ENCODE measurements at regions not wholly inside any gene's neighbourhood (a gene's known extent, or its start where the extent isn't known, plus 50 kb on each side); places are given as distances from the start of the nearest gene placed in this dataset.

DNA sequence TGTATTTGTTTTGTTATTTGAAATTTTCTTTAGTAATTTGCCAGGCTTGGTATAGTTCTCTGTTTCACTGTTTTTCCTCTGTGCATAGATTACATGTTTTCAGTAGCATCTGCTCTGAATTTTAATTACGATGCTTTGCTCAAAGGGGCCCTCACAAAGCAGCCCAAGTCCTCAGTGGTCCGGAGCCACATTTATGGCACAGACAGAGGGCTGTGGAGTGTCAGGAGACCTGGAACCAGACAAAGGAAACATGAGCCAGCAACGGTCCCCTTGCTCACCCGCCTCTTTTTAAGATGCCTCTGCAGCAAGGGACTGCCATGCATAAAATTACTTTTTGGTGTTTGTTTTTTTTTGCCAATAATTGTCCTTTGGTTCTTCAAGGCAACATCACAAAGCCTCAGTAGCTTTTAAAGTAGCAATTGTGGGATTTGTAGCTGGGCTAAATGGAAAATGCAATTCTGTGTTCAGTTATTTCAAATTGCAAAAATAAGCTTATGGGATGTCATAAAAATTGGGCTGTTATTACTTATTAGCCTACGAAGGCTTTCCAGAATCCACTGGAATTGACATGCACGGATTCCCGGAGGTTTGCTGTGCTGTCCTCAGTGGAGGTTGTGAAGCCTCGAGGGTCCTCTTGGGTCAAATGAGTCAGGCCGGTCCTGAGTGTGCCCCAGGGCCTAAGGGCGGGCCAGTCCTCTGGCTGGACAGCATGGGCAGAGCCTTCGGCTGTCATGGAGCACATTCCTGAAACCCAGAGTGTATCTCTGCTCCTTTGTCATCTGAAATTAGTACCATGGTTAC is 422.8 kb downstream of the GLRX3 start:
- no peak for DNase-seq (ENCODE audit: low read depth in 2 of 2)

DNA sequence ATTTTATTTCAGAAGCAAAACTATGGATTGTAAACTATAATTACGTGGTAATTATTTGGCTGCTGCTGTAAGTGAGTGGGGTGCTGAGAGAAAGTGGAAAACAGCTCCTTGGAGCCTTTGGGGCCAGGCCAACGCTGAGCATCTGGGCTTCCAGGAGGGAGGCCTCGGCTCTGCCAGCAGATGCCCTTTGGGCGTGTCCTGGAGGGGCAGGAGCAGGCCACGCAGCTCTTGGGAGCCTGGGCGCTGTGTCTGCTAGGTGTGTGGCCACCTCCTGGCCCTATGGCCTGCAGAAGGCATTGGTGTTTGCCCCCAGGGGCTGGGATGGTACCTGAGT is 423.3 kb downstream of the GLRX3 start:
- DNase-seq (ENCODE audit: low read depth in 2 of 2), result no peak

DNA sequence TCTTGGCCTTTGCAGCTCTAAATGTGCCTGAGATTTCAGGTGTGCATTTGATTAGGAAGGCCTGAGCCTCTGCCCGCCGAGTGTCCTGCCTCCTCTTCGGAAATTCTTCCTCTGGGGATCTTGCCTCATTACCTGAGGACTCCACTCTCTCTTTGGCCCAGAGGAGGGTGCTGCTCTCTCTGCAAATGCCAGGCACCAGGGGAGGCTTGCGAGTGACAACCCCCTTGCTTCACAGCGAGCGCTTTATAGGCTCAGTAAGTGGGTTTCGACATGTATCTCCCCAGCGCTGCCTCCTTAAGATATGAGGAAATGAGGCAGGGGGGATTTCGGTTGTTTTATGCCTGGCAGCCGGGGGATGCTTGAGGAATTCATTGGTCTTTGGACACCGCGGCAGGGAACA is 423.9 kb downstream of the GLRX3 start:
- no peak for DNase-seq (ENCODE audit: low read depth in 2 of 2)

DNA sequence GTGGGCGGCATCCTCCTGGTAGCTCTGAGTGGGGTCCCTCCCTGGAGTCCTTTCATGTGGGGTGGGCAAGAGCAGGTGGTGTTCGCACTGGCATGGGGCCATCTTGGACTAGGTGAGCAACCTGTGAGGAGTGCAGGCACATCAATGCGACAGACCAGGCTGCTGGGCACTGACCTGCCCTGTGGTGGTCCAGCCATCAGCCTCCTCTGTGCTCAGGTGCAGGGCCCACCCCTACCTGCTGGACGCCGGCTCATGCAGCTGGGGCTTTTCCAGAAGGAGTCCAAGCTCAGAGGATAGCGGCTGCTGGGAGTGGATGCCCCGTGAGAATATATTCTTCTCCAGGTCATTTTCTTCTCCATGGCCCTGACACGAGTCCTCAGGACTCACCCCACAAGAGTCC is 424.4 kb downstream of the GLRX3 start:
- DNase-seq (ENCODE audit: low read depth in 2 of 2), result no peak

DNA sequence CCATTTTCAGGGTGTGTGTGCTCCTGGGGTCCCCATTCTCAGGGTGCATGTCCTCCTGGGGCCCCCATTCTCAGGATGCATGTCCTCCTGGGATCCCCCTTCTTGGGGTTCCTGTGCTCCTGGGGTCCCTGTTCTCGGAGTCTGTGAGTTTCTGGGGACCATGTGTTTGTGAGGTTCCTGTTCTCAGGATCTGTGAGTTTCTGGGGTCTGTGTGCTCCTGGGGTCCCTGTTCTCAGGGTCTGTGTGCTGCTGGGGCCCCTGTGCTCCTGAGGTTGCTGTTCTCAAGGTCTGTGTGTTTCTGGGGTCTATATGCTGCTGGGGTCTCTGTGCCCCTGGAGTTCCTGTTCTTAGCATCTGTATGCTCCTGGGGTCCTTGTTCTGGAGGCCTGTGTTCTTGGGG is 425.5 kb downstream of the GLRX3 start:
- DNase-seq (ENCODE audit: low read depth in 2 of 2), result no peak

DNA sequence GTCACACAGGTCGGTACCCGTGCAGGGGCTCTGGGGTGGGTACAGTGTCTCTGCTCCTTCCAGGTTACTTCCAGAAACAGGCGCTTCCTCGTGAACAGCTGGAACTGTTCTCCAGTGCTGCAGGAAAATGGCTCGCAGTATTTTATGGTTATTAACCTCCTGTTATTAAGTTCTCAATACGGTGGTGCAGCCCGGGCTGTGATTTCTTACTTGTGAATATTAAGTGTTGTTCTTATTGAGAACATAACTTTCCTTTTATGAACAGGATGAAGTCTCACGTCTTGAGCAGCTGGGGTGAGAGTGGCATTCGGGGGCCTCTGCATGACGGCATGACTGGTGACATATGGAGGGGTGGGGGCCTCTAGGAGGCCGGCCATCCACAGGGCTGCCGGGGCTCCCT is 430.8 kb downstream of the GLRX3 start:
- no peak for DNase-seq (ENCODE audit: low read depth in 2 of 2)

DNA sequence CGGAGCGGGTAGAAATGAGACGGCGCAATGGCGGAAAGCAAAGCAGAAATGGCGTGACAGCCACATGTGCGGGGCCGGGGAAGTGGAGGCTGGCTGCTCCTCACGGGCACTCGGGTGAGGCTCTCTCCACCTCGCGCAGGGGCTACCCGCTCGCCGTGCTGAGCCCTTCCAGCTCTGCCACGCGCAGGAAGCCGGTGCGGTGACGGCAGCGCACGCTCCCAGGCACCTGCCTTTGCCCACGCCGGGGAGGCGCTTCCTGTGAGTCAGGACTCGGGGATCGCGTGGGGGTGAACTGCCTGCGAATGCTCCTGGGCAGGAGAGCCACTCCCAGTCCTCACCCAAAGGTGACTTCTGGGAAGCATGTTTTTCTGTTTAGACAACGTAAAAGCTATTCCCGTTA is 431.2 kb downstream of the GLRX3 start:
- DNase-seq (ENCODE audit: low read depth in 2 of 2), result no peak

DNA sequence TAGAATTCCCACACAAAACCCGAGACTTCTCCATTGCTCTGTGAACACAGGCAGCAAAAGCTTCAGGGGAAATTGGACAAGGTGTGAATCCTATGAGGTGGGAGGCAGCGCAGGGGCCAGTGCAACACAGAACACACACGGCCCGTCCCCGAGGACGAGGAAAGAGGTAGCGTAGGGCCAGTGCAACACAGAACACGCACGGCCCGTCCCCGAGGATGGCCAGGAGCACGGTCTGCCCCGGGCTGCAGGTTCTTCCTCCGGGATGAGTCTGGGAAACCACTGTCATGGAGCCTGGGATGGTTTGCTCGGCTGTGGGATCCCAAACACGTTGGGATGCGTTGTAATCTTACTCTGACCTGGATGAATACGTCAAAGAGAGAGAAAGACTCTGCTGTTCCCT is 432.1 kb downstream of the GLRX3 start:
- DNase-seq (ENCODE audit: low read depth in 2 of 2), result no peak

DNA sequence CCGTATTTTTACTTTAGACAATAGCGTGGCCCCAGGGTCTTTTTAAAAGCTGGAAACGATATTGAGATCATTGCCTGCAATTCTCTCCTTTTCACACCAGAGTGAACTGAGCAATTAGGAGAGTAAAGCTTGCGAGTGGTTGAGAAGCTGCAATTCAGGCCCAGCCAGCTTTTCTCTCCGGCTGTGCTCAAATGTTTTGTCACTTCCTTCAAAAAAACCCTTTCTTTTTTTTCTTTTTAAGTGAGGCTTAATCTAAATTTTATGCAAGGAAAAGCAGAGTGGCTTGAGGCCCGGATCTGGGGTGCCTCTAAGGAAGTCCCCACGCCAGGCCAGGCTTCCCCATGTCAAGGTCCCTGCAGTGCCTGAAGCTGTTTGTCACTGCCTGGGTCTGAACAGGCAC is 433.9 kb downstream of the GLRX3 start:
- DNase-seq (ENCODE audit: low read depth in 2 of 2), result no peak

DNA sequence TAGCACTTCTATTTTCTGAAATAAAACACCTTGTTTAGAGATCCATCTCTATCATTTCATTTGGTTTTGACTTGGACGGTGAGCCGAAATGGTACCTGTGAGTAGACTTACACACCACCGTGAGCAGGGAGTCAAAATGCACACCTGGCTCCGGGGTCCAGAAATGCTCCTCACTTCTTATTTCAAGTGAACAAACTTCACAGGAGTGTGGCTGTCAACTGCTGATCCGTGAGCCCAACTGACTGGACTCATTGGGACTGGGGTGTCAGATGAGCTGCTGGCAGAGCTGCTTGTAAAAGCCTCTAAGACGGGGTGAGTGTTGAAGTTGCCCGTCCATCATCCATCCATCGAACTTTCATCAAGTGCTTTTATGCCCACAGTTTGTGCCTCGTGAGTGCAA is 435.5 kb downstream of the GLRX3 start:
- DNase-seq (ENCODE audit: low read depth in 2 of 2), result no peak

DNA sequence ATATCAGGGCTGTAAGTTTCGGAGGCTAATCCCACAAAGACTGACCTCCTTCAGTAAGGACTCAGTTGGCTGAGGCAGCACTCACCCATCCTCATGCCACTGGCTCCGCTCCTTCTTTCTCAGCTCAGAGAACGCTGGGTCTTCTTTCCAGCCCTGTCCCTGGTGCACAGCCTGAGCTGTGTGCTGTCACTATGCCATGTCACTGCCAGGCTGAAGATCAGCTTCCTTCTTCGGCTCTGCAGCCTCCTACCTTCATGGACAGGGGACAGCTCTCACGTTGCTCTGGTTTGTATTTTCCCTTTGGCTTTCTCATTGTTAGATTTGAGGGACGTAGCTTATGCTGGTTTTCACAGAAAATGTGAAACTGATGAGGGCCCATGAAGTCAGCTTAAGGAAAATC is 437.3 kb downstream of the GLRX3 start:
- no peak for DNase-seq (ENCODE audit: low read depth in 2 of 2)

DNA sequence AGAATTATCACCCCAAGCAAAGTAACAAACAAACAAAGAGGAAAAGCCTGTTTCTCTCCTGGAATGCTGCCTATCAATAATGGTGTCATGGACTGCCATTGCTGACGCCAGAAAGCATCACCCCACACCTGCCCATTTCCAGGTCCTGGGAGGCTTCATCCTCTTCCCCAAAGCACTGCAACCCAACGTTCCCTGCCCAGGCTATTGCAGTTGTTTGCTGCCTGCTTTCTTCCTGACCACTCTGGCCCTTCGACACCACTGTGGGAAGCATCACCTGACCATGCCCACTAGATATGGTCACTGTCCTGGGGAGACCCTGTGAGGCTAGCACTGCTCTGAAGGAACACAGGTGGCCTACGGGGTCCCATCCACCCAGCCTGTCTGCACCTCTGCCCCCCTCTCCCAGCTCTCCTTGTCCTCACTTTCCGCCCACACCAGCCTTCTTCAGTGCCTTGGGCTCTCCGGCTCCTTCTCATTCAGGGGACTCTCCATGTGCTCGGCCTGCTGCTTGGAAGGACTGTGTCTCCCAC is 439.6 kb downstream of the GLRX3 start:
- no peak for DNase-seq (ENCODE audit: low read depth in 2 of 2)

DNA sequence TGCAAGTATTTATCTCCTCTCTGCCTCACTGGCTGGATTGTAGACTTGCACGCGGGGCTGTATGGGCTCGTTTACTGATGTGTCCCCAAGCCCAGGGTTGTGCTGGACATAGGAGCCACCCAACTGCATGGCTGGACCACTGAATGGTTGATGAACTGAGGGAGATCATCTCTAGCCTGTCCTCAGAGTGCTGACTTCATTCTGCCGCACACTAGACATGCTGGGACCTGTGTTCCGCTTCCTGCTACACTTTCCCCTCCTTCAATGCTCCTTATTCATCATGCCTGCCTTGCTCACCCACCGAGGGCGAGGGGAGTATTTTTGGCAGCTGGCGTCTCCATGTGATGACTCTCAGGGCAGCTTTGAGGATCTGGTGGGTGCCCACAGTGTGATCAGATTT is 440.2 kb downstream of the GLRX3 start:
- DNase-seq (ENCODE audit: low read depth in 2 of 2), result no peak

DNA sequence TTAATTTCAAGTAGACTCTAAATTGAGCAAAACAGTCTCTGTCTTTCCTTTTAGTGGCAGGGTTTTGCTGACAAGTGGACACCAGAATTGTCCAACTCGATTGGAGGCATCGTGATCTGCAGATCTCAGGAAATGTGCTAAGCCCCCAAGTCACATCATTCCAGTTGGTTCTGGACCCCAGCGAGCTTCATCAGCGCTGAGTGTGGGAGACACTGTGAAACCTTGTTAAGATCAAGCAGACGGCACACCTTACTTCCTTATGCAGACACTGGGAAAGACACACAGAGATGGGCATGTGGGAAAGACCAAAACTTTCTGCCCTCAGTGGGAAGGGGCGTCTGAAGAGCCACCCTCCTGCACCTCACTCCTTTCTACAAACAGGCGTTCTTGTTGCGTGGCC is 440.8 kb downstream of the GLRX3 start:
- DNase-seq (ENCODE audit: low read depth in 2 of 2), result no peak

DNA sequence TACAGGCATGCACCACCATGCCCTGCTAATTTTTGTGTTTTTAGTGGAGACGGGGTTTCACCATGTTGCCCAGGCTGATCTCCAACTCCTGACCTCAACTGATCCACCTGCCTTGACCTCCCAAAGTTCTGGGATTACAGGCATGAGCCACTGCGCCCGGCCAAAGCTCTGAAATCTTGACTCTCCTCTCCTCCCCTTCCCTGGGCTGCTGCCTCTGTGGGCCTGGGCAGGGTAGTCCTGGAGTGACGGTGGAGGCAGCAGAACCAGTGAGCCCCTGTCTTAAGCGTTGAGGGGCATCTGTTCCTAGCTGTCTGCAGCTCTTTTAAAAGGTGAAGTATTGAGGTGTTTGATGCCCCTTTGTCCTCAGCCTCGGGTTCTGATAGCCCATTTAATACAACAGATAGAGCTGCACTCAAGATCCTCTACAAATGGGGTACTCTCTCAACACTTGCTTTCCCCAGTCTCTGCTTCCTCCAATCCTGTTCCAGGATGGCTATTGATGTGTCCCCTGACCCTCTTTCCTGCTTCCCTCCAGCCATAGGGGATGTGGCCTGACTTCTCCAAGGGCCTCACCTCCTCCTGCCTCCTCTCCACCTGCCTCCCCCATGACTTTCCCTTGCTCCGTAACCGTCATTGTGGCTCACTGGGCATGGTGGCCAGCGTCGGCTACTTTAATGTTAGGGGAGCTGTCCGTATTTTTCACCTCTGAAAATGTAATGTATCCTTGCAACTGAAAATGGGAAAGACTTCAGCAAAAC is 442.5 kb downstream of the GLRX3 start:
- DNase-seq (ENCODE audit: low read depth in 2 of 2), result no peak

DNA sequence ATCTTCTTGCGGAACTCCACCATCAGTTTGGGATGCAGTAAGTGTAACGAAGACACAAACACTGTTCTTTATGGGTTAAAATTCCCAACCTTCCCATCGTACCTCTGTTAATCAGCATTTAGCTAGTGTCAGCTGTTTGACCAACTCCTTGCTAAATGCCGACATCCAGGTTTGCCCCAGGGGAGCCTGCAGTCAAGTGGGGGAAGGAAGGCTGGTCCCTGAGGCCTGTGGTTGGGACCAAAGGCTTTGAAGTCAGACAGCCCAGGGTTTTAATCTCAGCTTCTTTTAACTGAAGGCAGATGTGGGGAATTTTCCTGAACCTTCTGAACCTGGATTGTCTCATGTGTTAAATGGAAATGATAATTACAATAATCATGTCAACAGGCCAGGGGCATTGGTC is 443.7 kb downstream of the GLRX3 start:
- no peak for DNase-seq (ENCODE audit: low read depth in 2 of 2)

DNA sequence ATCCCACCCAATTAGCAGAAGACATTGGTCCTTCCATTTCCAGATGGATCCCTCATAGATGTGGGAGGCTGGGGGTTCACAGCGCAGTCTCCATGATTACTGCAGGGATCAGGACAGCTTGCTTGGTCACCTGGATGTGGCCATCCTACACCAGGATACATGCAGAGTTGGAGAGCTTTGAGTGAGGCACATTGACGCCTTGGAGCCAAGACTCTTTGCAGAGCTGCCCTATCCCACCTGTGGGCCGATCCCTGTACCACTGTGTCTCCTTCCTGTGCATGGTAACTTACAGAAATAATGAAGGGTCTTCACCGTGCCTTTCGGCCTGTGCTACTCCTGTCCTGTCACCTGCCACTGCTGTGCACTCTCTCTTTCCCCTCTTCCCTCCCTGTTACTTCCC is 444.8 kb downstream of the GLRX3 start:
- DNase-seq (ENCODE audit: low read depth in 2 of 2), result no peak

DNA sequence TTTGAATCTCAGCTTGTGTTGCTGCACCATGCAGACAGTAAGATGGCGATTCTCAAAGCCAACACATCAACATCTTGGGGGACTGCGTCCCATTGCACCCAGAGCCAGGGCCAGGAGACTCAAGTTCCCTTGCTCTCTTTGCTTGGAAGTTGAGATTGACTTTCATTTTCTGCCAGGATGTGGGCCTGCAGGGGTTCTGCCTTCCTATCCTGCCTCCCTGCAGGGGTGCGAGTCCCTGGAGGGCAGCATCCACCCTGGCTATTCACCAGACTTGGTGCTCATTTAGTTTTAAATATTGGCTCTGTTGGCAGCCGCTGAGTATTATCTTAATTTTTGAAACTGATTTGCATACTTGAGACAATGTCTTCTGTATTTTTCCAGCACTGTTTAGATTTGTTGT is 451.5 kb downstream of the GLRX3 start:
- no peak for DNase-seq (ENCODE audit: low read depth in 2 of 2)

DNA sequence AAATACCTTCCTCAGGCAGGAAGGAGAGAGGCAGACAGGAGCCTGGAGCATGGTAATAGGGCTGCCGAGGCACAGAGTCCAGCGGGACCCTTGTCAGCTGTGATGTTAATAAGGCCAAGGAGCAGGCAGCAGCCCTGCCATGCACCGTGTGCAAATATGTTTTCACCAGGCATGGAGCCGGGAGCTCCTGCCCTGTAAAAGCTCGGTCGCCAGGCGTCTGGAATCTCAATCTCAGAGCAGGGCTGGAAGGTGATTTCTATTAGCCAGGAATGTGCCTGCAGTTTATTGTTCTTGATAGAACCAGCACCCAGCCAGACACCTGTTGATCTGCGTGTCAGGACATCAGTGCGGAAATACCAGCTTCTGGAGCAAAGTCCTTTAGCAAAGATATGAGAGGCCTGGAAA is 469.8 kb downstream of the GLRX3 start:
- no peak for DNase-seq (ENCODE audit: low read depth in 2 of 2)

DNA sequence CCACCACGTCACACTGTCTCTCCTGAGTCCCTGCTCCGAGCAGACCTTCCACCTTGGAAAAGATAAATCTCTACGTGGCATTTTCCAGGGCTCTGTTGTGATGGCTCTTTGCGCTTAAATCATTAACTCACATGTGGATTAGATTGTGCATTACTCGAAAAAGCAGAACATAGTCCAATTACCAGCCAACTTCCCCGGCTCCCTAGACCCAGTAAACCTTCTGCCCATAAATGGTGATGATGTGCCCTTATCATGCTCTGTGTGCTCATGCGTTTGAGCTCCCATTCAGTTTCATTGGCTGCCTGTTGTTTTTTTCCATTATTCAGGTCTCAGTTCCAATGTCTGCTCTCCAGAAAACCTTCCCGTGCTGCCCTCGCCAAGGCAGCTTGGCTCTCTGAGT is 471.2 kb downstream of the GLRX3 start:
- DNase-seq (ENCODE audit: low read depth in 2 of 2), result no peak

DNA sequence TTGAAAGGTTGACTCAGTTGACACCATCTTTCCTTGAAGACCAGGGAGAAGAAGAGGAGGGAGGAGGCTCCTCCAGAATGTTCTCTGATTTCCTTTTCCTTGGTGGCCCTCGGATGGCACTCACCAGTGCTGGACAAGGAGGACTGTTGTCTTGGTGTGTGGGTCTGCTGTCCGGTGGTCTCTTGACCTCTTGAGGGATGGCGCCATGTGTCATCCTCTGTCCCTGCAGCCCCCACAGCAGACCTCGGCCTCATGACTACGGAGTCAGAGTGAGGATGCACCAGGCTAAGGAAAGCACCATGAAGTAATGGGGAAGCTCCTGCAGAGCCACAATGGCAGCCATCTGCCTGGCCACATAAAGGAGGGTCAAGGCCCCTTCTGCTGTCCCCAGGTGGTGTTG is 475.0 kb downstream of the GLRX3 start:
- no peak for DNase-seq (ENCODE audit: low read depth in 2 of 2)

DNA sequence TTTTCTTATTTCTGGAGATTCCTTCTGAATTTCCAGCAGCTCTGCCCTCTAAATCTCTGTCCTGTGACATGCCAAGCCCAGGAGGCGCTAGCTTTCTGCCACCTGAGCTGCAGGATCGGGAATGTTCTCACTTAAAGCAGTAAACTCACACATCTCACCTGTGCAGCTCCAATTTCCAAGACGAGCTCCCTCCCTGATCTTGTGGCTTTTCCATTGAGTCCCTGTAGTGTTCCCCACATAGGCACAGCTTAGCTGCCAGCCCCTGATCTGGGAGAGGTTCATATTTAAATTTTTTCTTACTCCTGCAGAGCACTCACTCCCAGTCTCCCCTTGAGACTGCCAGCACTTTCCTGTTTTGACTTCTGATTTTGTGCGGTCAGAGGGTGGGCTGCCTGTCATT is 479.3 kb downstream of the GLRX3 start:
- no peak for DNase-seq (ENCODE audit: low read depth in 2 of 2)

DNA sequence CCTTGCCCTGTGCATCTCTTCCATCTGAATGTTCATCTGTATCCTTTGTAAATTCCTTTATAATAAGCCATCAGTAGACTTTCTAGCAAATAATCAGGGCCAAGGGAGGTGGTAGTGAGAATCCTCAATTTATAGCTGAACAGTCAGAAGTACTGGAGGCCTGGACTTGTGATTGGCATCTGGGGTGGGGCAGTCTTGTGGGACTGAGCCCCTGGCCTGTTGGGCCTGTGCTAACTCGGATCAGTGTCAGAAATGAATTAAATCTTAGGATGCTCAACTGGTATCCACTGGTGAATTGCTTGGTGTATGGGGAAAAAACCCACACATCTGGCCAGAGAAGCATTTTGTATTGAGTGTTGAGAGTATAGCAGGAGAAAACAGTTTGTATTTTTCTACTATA is 481.8 kb downstream of the GLRX3 start:
- no peak for DNase-seq (ENCODE audit: low read depth in 2 of 2)
